Smooth muscle cell (in vitro differentiated cells): ENCODE measurements at regions not wholly inside any gene's neighbourhood (a gene's known extent, or its start where the extent isn't known, plus 50 kb on each side); places are given as distances from the start of the nearest gene placed in this dataset.

Experiments used
- DNase-seq: peaks from one replicate; lab custom pipeline; 2025; ENCODE audit not compliant: unreplicated experiment; lab: John Stamatoyannopoulos, UW
- H2AFZ ChIP-seq: fragments of 200-600 bp; sonication (generic); 2 replicates; pipeline ENCODE4 v1.6.0; 2016; ENCODE audit warnings: antibody characterized with exemption, low read depth, mild to moderate bottlenecking
- H3F3A ChIP-seq: fragments of 200-600 bp; sonication (generic); 2 replicates; pipeline ENCODE4 v1.6.0; 2017; ENCODE audit warnings: antibody characterized with exemption, low read depth
- H3K27ac ChIP-seq: fragments of 200-600 bp; sonication (generic); 2 replicates; pipeline ENCODE4 v1.5.1; 2016; ENCODE audit warnings: low read depth, mild to moderate bottlenecking
- H3K27me3 ChIP-seq: fragments of 200-600 bp; sonication (generic); 2 replicates; pipeline ENCODE4 v1.6.1; 2016; ENCODE audit warnings: low read depth, mild to moderate bottlenecking
- H3K36me3 ChIP-seq: fragments of 200-600 bp; sonication (generic); 2 replicates; pipeline ENCODE4 v1.5.1; 2016; ENCODE audit warnings: low read depth
- H3K4me1 ChIP-seq: fragments of 200-600 bp; sonication (generic); 2 replicates; pipeline ENCODE4 v1.5.1; 2016; ENCODE audit warnings: low read depth
- H3K4me2 ChIP-seq: fragments of 200-600 bp; sonication (generic); 2 replicates; pipeline ENCODE4 v1.6.0; 2016; ENCODE audit warnings: mild to moderate bottlenecking
- H3K4me3 ChIP-seq: fragments of 200-600 bp; sonication (generic); 2 replicates; pipeline ENCODE4 v1.5.1; 2016; ENCODE audit warnings: mild to moderate bottlenecking
- H3K79me2 ChIP-seq: fragments of 200-600 bp; sonication (generic); 2 replicates; pipeline ENCODE4 v1.6.0; 2016; ENCODE audit warnings: low read depth, mild to moderate bottlenecking
- H3K9ac ChIP-seq: fragments of 200-600 bp; sonication (generic); 2 replicates; pipeline ENCODE4 v1.6.0; 2016; ENCODE audit warnings: low read depth
- H3K9me3 ChIP-seq: fragments of 200-600 bp; sonication (generic); replicated peaks from 2 replicates; pipeline ENCODE4 v1.5.1; 2016; ENCODE audit warnings: low read depth
- H4K20me1 ChIP-seq: fragments of 200-600 bp; sonication (generic); 2 replicates; pipeline ENCODE4 v1.6.0; 2016; ENCODE audit warnings: low read depth
- WGBS: methylation state at CpG from one replicate; pipeline ENCODE4 v1.1.7; 2016; ENCODE audit warnings: low lambda C conversion rate; 5-methylcytosine and 5-hydroxymethylcytosine counted together
- TF ChIP-seq, protein P1 (sequence below): fragments of 200-600 bp; sonication (generic); IDR thresholded peaks from 2 replicates; pipeline ENCODE4 v1.5.1; 2017; ENCODE audit warnings: borderline replicate concordance, mild to moderate bottlenecking, antibody characterized with exemption; ENCODE audit not compliant: insufficient read depth, poor library complexity, severe bottlenecking

DNA sequence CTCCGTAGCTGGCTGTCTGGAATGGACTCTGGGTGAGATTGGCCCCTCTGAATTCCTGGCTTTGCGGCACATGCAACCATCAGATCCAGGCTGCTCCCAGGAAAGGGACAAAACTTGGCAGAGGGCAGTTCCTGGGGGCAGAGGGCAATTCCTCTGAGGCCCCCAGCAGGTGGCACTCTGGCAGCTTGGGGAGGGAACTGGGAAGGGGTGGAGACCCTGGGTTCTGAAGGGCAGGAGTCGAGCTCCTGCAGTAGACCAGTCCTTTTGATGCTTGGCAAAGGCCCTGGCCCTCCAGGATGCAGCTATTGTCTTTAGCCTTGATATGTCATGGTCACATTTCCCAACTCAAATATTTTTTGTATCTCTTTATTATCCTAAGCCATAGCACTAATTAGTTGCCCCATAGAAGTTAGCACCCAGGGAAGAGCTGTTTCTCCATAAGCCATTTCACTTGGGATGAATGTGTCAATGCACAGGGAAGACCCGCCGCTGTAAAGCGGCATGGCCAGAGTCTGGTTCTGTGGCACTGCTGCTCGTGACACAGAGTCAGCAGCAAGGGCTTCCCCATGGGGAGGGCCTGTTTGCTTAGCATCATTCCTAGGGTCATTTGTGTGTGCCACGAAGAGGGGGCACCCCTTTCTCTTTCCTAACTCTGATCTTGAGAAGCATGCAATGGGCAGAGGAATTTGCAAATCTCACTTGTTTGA, 51.2 kb upstream of the CDK20 start:
- no peak overlapping the region for H2AFZ ChIP-seq
- H3K27ac ChIP-seq, result no peak overlapping the region
- WGBS, result 82% methylated on average over 8 of the region's 8 CpGs
- no peak overlapping the region for H3K4me3 ChIP-seq
- DNase-seq, result no peak
- H3K9me3 ChIP-seq, result no peaks in the 10 kb centered on the region
- H3K4me1 ChIP-seq, result peaks cover 9% of the 10 kb centered on the region
- H3K79me2 ChIP-seq, result no peaks in the 10 kb centered on the region
- H4K20me1 ChIP-seq, result no peaks in the 10 kb centered on the region
- H3K9ac ChIP-seq, result no peak overlapping the region
- H3F3A ChIP-seq, result no peaks in the 10 kb centered on the region
- no peak overlapping the region for H3K4me2 ChIP-seq
- no peaks in the 10 kb centered on the region for H3K36me3 ChIP-seq
- TF ChIP-seq, protein P1, sequence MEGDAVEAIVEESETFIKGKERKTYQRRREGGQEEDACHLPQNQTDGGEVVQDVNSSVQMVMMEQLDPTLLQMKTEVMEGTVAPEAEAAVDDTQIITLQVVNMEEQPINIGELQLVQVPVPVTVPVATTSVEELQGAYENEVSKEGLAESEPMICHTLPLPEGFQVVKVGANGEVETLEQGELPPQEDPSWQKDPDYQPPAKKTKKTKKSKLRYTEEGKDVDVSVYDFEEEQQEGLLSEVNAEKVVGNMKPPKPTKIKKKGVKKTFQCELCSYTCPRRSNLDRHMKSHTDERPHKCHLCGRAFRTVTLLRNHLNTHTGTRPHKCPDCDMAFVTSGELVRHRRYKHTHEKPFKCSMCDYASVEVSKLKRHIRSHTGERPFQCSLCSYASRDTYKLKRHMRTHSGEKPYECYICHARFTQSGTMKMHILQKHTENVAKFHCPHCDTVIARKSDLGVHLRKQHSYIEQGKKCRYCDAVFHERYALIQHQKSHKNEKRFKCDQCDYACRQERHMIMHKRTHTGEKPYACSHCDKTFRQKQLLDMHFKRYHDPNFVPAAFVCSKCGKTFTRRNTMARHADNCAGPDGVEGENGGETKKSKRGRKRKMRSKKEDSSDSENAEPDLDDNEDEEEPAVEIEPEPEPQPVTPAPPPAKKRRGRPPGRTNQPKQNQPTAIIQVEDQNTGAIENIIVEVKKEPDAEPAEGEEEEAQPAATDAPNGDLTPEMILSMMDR, result no peak
- no peaks in the 10 kb centered on the region for H3K27me3 ChIP-seq

DNA sequence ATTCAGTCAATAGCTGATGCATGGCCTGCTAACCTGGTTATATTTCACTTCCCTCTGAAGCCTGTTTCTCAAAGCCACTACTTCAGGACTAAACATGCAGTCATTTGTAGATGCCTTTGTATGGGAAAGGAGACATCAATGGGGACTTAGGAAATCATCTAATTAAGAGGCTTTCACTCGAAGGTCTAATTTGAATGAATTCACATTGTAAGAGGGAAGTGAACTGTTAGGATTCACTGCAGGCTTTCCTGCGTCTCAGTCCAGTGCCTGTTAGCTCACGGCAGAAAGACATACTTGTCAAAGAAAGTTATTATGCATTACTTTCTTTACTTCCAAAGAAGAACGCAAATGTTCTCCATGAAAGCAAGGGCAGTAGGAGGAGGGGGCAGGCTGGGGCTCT, 50.6 kb upstream of the CDK20 start:
- 86% methylated on average over 4 of the region's 4 CpGs for WGBS
- Histone ChIP-seq H3K4me2 (no peak overlapping the region), H3K36me3 (no peaks in the 10 kb centered on the region), H3K9me3 (no peaks in the 10 kb centered on the region), H3K27me3 (no peaks in the 10 kb centered on the region), H3K4me1 (peaks cover 9% of the 10 kb centered on the region), H3F3A (no peaks in the 10 kb centered on the region), H3K4me3 (no peak overlapping the region), H3K79me2 (no peaks in the 10 kb centered on the region), H3K9ac (no peak overlapping the region), H4K20me1 (no peaks in the 10 kb centered on the region), H3K27ac (no peak overlapping the region), H2AFZ (no peak overlapping the region)
- TF ChIP-seq, protein P1, result no peak
- DNase-seq, result no peak
